ENCODE measurements at regions not wholly inside any gene's neighbourhood (a gene's known extent, or its start where the extent isn't known, plus 50 kb on each side); places are given as distances from the start of the nearest gene placed in this dataset.

DNA sequence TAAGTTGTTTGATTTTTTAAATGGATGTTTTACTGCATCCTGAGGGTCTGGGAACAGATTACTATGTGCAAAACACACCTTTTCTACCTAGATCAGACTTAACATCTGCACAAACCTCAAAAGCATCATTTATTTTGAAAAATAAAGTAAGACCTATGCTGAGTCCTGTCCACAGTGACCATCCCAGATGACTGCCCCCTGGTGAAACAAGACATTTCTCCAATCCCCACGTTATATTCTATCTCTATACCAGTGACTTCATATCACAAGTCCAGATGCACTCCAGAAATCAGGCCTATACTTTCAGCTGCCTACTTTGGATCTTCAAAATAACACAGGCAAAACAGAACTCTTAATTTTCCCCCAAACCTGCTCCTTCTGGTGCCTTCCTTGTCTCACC lies 143.2 kb downstream of the P2RY1 start:
- TF ChIP-seq POLR2A (IDR thresholded peaks at IDR 0.05), result no peak
- TF ChIP-seq, protein P1, sequence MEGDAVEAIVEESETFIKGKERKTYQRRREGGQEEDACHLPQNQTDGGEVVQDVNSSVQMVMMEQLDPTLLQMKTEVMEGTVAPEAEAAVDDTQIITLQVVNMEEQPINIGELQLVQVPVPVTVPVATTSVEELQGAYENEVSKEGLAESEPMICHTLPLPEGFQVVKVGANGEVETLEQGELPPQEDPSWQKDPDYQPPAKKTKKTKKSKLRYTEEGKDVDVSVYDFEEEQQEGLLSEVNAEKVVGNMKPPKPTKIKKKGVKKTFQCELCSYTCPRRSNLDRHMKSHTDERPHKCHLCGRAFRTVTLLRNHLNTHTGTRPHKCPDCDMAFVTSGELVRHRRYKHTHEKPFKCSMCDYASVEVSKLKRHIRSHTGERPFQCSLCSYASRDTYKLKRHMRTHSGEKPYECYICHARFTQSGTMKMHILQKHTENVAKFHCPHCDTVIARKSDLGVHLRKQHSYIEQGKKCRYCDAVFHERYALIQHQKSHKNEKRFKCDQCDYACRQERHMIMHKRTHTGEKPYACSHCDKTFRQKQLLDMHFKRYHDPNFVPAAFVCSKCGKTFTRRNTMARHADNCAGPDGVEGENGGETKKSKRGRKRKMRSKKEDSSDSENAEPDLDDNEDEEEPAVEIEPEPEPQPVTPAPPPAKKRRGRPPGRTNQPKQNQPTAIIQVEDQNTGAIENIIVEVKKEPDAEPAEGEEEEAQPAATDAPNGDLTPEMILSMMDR (IDR thresholded peaks at IDR 0.05), result no peak
